Loucy (cell line): ENCODE measurements at regions not wholly inside any gene's neighbourhood (a gene's known extent, or its start where the extent isn't known, plus 50 kb on each side); places are given as distances from the start of the nearest gene placed in this dataset.

Source experiments
- H2AFZ ChIP-seq: fragments of 200-600 bp; sonication (generic); 2 replicates; pipeline ENCODE4 v1.6.0; 2016; ENCODE audit warnings: antibody characterized with exemption, mild to moderate bottlenecking, low read length, moderate library complexity
- H3F3A ChIP-seq: fragments of 200-600 bp; 2 replicates; pipeline ENCODE4 v1.6.0; 2016; ENCODE audit warnings: antibody characterized with exemption, low read depth, mild to moderate bottlenecking
- H3K27me3 ChIP-seq: fragments of 200-600 bp; sonication (generic); 2 replicates; pipeline ENCODE4 v1.6.1; 2014; ENCODE audit warnings: low read length, mild to moderate bottlenecking; ENCODE audit not compliant: insufficient read depth, poor library complexity, severe bottlenecking
- H3K36me3 ChIP-seq: fragments of 200-600 bp; sonication (generic); 2 replicates; pipeline ENCODE4 v1.6.1; 2016; ENCODE audit warnings: low read length; ENCODE audit not compliant: insufficient read depth
- H3K4me1 ChIP-seq: fragments of 200-600 bp; sonication (generic); 2 replicates; pipeline ENCODE4 v1.5.1; 2014; ENCODE audit warnings: low read length, mild to moderate bottlenecking; ENCODE audit not compliant: insufficient read depth, poor library complexity, severe bottlenecking
- H3K4me2 ChIP-seq: fragments of 200-600 bp; sonication (generic); 2 replicates; pipeline ENCODE4 v1.6.0; 2014; ENCODE audit warnings: antibody characterized with exemption, low read length, low read depth, mild to moderate bottlenecking; ENCODE audit not compliant: poor library complexity, severe bottlenecking
- H3K4me3 ChIP-seq: fragments of 200-600 bp; sonication (generic); 2 replicates; pipeline ENCODE4 v1.5.1; 2014; ENCODE audit warnings: low read length, mild to moderate bottlenecking, mixed read lengths; ENCODE audit not compliant: poor library complexity, severe bottlenecking
- H3K79me2 ChIP-seq: fragments of 200-600 bp; sonication (generic); 2 replicates; pipeline ENCODE4 v1.6.1; 2014; ENCODE audit warnings: low read length; ENCODE audit not compliant: insufficient read depth
- H3K9ac ChIP-seq: fragments of 200-600 bp; sonication (generic); 2 replicates; pipeline ENCODE4 v1.6.0; 2014; ENCODE audit warnings: mild to moderate bottlenecking, low read depth, low read length, moderate library complexity; ENCODE audit not compliant: poor library complexity, severe bottlenecking
- H3K9me2 ChIP-seq: fragments of 200-600 bp; sonication (generic); replicated peaks from 2 replicates; pipeline ENCODE4 v1.6.1; 2016; ENCODE audit warnings: low read depth, low read length, mixed read lengths
- H3K9me3 ChIP-seq: fragments of 200-600 bp; sonication (generic); 2 replicates; pipeline ENCODE4 v1.6.1; 2014; ENCODE audit warnings: mild to moderate bottlenecking, antibody characterized with exemption, low read length, low read depth; ENCODE audit not compliant: insufficient read depth
- H4K20me1 ChIP-seq: fragments of 200-600 bp; sonication (generic); 2 replicates; pipeline ENCODE4 v1.6.0; 2014; ENCODE audit warnings: antibody characterized with exemption, low read length, mild to moderate bottlenecking; ENCODE audit not compliant: insufficient read depth, poor library complexity, severe bottlenecking
- EZH2phosphoT487 ChIP-seq: fragments of 200-600 bp; IDR thresholded peaks from 2 replicates; pipeline ENCODE4 v1.6.1; 2018; ENCODE audit warnings: antibody characterized with exemption, mild to moderate bottlenecking, moderate library complexity, borderline replicate concordance
- TF ChIP-seq, protein P1 (sequence below): fragments of 200-600 bp; sonication (generic); conservative IDR thresholded peaks from 2 replicates; pipeline ENCODE4 v1.5.1; 2014; ENCODE audit warnings: mild to moderate bottlenecking, antibody characterized with exemption, low read length

DNA sequence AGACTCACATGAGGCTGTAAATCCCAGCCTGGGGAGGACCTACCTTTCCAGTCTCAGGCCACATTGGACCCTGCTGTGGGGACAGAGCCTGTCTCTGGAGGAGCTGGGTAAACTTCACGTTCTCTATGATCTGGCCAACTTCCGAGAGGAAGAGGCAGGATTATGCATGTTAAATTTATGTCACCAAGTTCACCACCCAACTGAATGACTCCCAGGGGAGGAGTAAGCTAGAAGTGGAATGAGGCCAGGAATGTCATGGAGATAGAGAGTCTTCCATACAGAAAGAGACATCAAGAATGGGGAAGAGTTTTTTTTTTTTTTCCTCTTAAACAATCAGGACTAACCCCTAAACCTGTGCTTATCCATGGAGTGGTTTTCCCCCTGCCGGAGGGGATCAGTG, 90.3 kb upstream of the PALM2AKAP2 start:
- no peaks in the 10 kb centered on the region for H3K4me1 ChIP-seq
- H2AFZ ChIP-seq = no peak overlapping the region
- no peaks in the 10 kb centered on the region for H4K20me1 ChIP-seq
- no peak overlapping the region for H3K9ac ChIP-seq
- no peak overlapping the region for H3K4me3 ChIP-seq
- no peak for TF ChIP-seq EZH2phosphoT487
- TF ChIP-seq, protein P1, sequence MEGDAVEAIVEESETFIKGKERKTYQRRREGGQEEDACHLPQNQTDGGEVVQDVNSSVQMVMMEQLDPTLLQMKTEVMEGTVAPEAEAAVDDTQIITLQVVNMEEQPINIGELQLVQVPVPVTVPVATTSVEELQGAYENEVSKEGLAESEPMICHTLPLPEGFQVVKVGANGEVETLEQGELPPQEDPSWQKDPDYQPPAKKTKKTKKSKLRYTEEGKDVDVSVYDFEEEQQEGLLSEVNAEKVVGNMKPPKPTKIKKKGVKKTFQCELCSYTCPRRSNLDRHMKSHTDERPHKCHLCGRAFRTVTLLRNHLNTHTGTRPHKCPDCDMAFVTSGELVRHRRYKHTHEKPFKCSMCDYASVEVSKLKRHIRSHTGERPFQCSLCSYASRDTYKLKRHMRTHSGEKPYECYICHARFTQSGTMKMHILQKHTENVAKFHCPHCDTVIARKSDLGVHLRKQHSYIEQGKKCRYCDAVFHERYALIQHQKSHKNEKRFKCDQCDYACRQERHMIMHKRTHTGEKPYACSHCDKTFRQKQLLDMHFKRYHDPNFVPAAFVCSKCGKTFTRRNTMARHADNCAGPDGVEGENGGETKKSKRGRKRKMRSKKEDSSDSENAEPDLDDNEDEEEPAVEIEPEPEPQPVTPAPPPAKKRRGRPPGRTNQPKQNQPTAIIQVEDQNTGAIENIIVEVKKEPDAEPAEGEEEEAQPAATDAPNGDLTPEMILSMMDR = no peak
- no peaks in the 10 kb centered on the region for H3K9me2 ChIP-seq
- no peaks in the 10 kb centered on the region for H3K27me3 ChIP-seq
- no peaks in the 10 kb centered on the region for H3F3A ChIP-seq
- no peaks in the 10 kb centered on the region for H3K36me3 ChIP-seq
- H3K9me3 ChIP-seq = no peaks in the 10 kb centered on the region
- no peaks in the 10 kb centered on the region for H3K79me2 ChIP-seq
- H3K4me2 ChIP-seq = no peak overlapping the region

DNA sequence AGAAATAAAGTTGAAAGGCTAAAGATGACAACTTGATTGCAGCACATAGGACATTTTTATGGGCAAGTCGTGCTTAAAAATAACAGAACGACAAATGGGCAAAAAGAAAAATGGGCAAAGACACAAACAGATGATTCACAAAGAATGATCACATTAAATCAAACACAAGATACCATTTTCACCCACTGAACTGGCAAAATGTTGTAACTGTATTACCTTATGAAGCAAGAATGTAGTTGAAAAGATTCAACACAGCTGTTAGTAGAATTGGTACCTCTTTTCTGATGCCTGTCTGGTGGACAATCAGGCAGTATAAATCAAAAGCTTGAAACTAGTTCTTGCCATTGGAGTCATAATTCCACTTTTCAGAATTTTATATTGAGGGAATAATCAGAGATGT, 81.0 kb upstream of the PALM2AKAP2 start:
- Histone ChIP-seq H3K9ac (no peak overlapping the region), H3K9me2 (no peaks in the 10 kb centered on the region), H3K79me2 (no peaks in the 10 kb centered on the region), H2AFZ (no peak overlapping the region), H3K36me3 (no peaks in the 10 kb centered on the region), H3K4me1 (no peaks in the 10 kb centered on the region), H3F3A (no peaks in the 10 kb centered on the region), H3K27me3 (no peaks in the 10 kb centered on the region), H4K20me1 (no peaks in the 10 kb centered on the region), H3K4me3 (no peak overlapping the region), H3K4me2 (no peak overlapping the region), H3K9me3 (no peaks in the 10 kb centered on the region)
- TF ChIP-seq EZH2phosphoT487 = no peak
- TF ChIP-seq, protein P1 = no peak

DNA sequence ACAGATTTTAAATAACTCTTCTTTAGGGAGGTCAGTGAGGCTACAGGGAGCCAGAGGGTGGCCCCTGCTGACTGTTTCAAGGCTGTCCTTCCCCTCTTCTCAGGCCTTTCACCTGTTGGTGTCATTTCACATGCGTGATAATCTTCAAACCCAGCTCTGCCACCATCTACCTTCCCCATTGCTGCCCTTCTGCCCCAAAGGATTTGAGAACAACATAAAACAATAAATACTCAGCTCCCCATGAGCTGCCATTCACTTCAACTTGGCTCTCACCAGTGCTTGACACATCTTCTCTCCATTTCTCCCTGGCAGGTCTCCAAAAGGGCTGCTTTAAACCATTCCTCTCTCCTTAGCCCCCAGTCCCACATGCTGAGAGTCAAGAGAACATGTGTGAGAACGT, 75.5 kb upstream of the PALM2AKAP2 start:
- H3K4me2 ChIP-seq = no peak overlapping the region
- H3K9ac ChIP-seq = no peak overlapping the region
- no peaks in the 10 kb centered on the region for H4K20me1 ChIP-seq
- H3K9me2 ChIP-seq = no peaks in the 10 kb centered on the region
- no peaks in the 10 kb centered on the region for H3K79me2 ChIP-seq
- no peaks in the 10 kb centered on the region for H3K36me3 ChIP-seq
- no peaks in the 10 kb centered on the region for H3K9me3 ChIP-seq
- H3K27me3 ChIP-seq = no peaks in the 10 kb centered on the region
- H3K4me3 ChIP-seq = no peak overlapping the region
- TF ChIP-seq, protein P1 = no peak
- no peak for TF ChIP-seq EZH2phosphoT487
- no peak overlapping the region for H2AFZ ChIP-seq
- H3F3A ChIP-seq = no peaks in the 10 kb centered on the region
- no peaks in the 10 kb centered on the region for H3K4me1 ChIP-seq
